Esophagus squamous epithelium (tissue), 4 donors: ENCODE measurements at regions not wholly inside any gene's neighbourhood (a gene's known extent, or its start where the extent isn't known, plus 50 kb on each side); places are given as distances from the start of the nearest gene placed in this dataset.

Experiments used
- CTCF ChIP-seq, 6 experiments: fragments of 450-650 bp in 4 of 6; fragments of 200-600 bp in 2 of 6; sonication (generic) in 2 of 6; IDR thresholded peaks; one replicate each; pipeline ENCODE4 v1.5.1; 2016 to 2019; ENCODE audit warnings: antibody characterized with exemption in 6 of 6, mild to moderate bottlenecking in 4 of 6, moderate library complexity in 4 of 6
- POLR2A ChIP-seq, 4 donors: fragments of 450-650 bp; IDR thresholded peaks; one replicate each; pipeline ENCODE4 v1.6.1; 2017; ENCODE audit warnings: antibody characterized with exemption in 4 of 4, mild to moderate bottlenecking in 4 of 4, moderate library complexity in 3 of 4

DNA sequence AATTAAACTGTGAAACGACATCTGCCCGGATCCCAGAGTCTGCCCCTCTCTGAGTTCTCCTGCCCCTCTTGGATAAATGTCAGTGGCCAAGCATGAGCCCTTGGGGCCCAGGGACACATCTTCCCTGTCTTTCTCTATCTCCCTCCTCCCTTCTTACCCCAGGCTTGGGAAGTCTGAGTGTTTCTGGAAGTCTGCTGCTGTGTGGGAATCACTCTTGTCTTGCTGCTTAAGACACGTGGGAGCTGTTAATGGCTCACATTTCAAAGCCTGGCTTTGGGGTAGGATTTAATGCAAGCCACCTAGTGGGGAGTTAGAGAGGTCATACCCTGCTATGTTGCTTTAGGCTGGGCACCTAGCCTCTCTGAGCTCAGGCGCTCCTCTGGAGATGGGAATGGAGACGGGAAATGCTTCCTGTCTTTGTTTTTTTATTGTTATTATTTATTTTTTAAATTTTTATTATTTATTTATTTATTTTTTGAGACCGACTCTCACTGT is 218.5 kb upstream of the CIBAR2 start:
- TF ChIP-seq POLR2A (IDR thresholded peaks at IDR 0.05) (no peak), CTCF (IDR thresholded peaks at IDR 0.05) (peak in 5 of 6 experiments; percentile 8 to 47 (median 32))
